WTC11 (cell line): ENCODE measurements at regions not wholly inside any gene's neighbourhood (a gene's known extent, or its start where the extent isn't known, plus 50 kb on each side); places are given as distances from the start of the nearest gene placed in this dataset.

Experiments used
- ATAC-seq: fragments of 200-7000 bp; cut with Tn5 transposase; 2 replicates; pipeline ENCODE4 v1.10.0; 2021; ENCODE audit warnings: mild to moderate bottlenecking, moderate library complexity
- CTCF ChIA-PET: fragments of 300-600 bp; sonication (Branson Sonifier 250); formaldehyde crosslinking; loops from one replicate; lab custom pipeline; 2021; ENCODE audit warnings: antibody characterized with exemption; lab: Charles Lee
- POLR2A ChIA-PET: fragments of 350-600 bp; sonication (Branson Sonifier 250); formaldehyde crosslinking; loops from one replicate; lab custom pipeline; 2021; ENCODE audit warnings: antibody characterized with exemption; lab: Charles Lee
- DNase-seq: peaks from one replicate; pipeline ENCODE4 v3.0.0; 2021; ENCODE audit warnings: low spot score
- H3K27ac Mint-ChIP-seq: 2 replicates; pipeline ENCODE4 v1.8.0; 2021; ENCODE audit warnings: mixed read lengths
- H3K27me3 Mint-ChIP-seq: 2 replicates; pipeline ENCODE4 v1.8.0; 2021; ENCODE audit warnings: low read depth, mild to moderate bottlenecking, moderate library complexity, mixed read lengths
- H3K36me3 Mint-ChIP-seq: 2 replicates; pipeline ENCODE4 v1.8.0; 2021; ENCODE audit warnings: mixed read lengths
- H3K4me1 Mint-ChIP-seq: 2 replicates; pipeline ENCODE4 v1.8.0; 2022; ENCODE audit warnings: mixed read lengths
- H3K4me3 Mint-ChIP-seq: 2 replicates; pipeline ENCODE4 v1.8.0; 2021; ENCODE audit warnings: mild to moderate bottlenecking, moderate library complexity, mixed read lengths
- H3K9me3 Mint-ChIP-seq: 2 replicates; pipeline ENCODE4 v1.8.0; 2021; ENCODE audit warnings: mixed read lengths
- CREM ChIP-seq: sonication (generic); formaldehyde crosslinking; IDR thresholded peaks from 2 replicates; pipeline ENCODE4 v1.8.1; 2022; ENCODE audit warnings: mild to moderate bottlenecking, missing genetic modification reagents, moderate library complexity
- E2F1 ChIP-seq: sonication (generic); formaldehyde crosslinking; IDR thresholded peaks from 2 replicates; pipeline ENCODE4 v1.8.0; 2022; ENCODE audit warnings: mild to moderate bottlenecking, missing genetic modification reagents
- FOXJ3 ChIP-seq: sonication (generic); formaldehyde crosslinking; IDR thresholded peaks from 2 replicates; pipeline ENCODE4 v1.9.0; 2021; ENCODE audit warnings: missing genetic modification reagents, mild to moderate bottlenecking, borderline replicate concordance
- FOXP1 ChIP-seq: sonication (generic); formaldehyde crosslinking; IDR thresholded peaks from 2 replicates; pipeline ENCODE4 v1.8.0; 2022; ENCODE audit warnings: missing genetic modification reagents, mild to moderate bottlenecking, moderate library complexity, borderline replicate concordance
- GTF2I ChIP-seq: fragments of 250-450 bp; sonication (Bioruptor Pico); conservative IDR thresholded peaks from 2 replicates; pipeline ENCODE4 v1.4.0; 2021; ENCODE audit warnings: mild to moderate bottlenecking
- JAZF1 ChIP-seq: fragments of 250-450 bp; sonication (Bioruptor Pico); IDR thresholded peaks from 2 replicates; pipeline ENCODE4 v1.9.0; 2021; ENCODE audit warnings: moderate library complexity, mild to moderate bottlenecking, inconsistent platforms
- NFYB ChIP-seq: sonication (generic); formaldehyde crosslinking; conservative IDR thresholded peaks from 2 replicates; pipeline ENCODE4 v1.8.0; 2022; ENCODE audit warnings: low read depth, missing genetic modification reagents
- PRRX2 ChIP-seq: fragments of 250-450 bp; sonication (Bioruptor Pico); IDR thresholded peaks from 2 replicates; pipeline ENCODE4 v1.8.0; 2021; ENCODE audit warnings: mild to moderate bottlenecking
- RORB ChIP-seq: fragments of 250-450 bp; sonication (Bioruptor Pico); IDR thresholded peaks from 2 replicates; pipeline ENCODE4 v1.9.0; 2021; ENCODE audit warnings: mild to moderate bottlenecking
- TCF7 ChIP-seq: sonication (generic); formaldehyde crosslinking; IDR thresholded peaks from 2 replicates; pipeline ENCODE4 v1.8.0; 2022; ENCODE audit warnings: mild to moderate bottlenecking, low read depth, missing genetic modification reagents, moderate library complexity
- TEAD4 ChIP-seq: sonication (generic); formaldehyde crosslinking; IDR thresholded peaks from 2 replicates; pipeline ENCODE4 v1.8.0; 2022; ENCODE audit warnings: mild to moderate bottlenecking, missing genetic modification reagents
- ZNF425 ChIP-seq: fragments of 250-450 bp; sonication (Bioruptor Pico); conservative IDR thresholded peaks from 2 replicates; pipeline ENCODE4 v1.9.0; 2021; ENCODE audit warnings: mild to moderate bottlenecking
- ZNF671 ChIP-seq: fragments of 250-450 bp; sonication (Bioruptor Pico); IDR thresholded peaks from 2 replicates; pipeline ENCODE4 v1.8.0; 2021; ENCODE audit warnings: mild to moderate bottlenecking
- ZSCAN18 ChIP-seq: fragments of 250-450 bp; sonication (Bioruptor Pico); IDR thresholded peaks from 2 replicates; pipeline ENCODE4 v2.1.2; 2022; ENCODE audit warnings: mild to moderate bottlenecking, moderate library complexity
- TF ChIP-seq, protein P1 (sequence below): sonication (generic); formaldehyde crosslinking; conservative IDR thresholded peaks from 2 replicates; pipeline ENCODE4 v1.8.1; 2023; ENCODE audit warnings: mild to moderate bottlenecking, low read depth, missing genetic modification reagents, moderate library complexity
- TF ChIP-seq, protein P2 (sequence below): fragments of 250-450 bp; sonication (Bioruptor Pico); IDR thresholded peaks from 2 replicates; pipeline ENCODE4 v1.9.0; 2021; ENCODE audit warnings: moderate library complexity, mild to moderate bottlenecking, inconsistent platforms, borderline replicate concordance
- TF ChIP-seq, protein P3 (sequence below): sonication (generic); formaldehyde crosslinking; IDR thresholded peaks from 2 replicates; pipeline ENCODE4 v1.8.1; 2022; ENCODE audit warnings: mild to moderate bottlenecking, missing genetic modification reagents, moderate library complexity, borderline replicate concordance
- TF ChIP-seq, protein P4 (sequence below): sonication (generic); formaldehyde crosslinking; conservative IDR thresholded peaks from 2 replicates; pipeline ENCODE4 v1.8.1; 2022; ENCODE audit warnings: mild to moderate bottlenecking, missing genetic modification reagents
- TF ChIP-seq, protein P5 (sequence below): sonication (generic); formaldehyde crosslinking; IDR thresholded peaks from 2 replicates; pipeline ENCODE4 v1.8.1; 2023; ENCODE audit warnings: mild to moderate bottlenecking, moderate library complexity, missing genetic modification reagents

- ChIA-PET POLR2A (no interaction called here), CTCF (no interaction called here)
- peaks cover 17% of the 10 kb centered on the region for H3K36me3 Mint-ChIP-seq
- DNase-seq = no peak
- H3K4me1 Mint-ChIP-seq = peaks cover 7% of the 10 kb centered on the region
- H3K9me3 Mint-ChIP-seq = peaks cover 30% of the 10 kb centered on the region
- TF ChIP-seq, protein P1, sequence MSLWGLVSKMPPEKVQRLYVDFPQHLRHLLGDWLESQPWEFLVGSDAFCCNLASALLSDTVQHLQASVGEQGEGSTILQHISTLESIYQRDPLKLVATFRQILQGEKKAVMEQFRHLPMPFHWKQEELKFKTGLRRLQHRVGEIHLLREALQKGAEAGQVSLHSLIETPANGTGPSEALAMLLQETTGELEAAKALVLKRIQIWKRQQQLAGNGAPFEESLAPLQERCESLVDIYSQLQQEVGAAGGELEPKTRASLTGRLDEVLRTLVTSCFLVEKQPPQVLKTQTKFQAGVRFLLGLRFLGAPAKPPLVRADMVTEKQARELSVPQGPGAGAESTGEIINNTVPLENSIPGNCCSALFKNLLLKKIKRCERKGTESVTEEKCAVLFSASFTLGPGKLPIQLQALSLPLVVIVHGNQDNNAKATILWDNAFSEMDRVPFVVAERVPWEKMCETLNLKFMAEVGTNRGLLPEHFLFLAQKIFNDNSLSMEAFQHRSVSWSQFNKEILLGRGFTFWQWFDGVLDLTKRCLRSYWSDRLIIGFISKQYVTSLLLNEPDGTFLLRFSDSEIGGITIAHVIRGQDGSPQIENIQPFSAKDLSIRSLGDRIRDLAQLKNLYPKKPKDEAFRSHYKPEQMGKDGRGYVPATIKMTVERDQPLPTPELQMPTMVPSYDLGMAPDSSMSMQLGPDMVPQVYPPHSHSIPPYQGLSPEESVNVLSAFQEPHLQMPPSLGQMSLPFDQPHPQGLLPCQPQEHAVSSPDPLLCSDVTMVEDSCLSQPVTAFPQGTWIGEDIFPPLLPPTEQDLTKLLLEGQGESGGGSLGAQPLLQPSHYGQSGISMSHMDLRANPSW (CRISPR knock-in tag) = no peak
- TF ChIP-seq TCF7 (CRISPR knock-in tag) (no peak), ZSCAN18 (CRISPR knock-in tag) (no peak), FOXJ3 (no peak), NFYB (CRISPR knock-in tag) (no peak), PRRX2 (CRISPR knock-in tag) (no peak), JAZF1 (CRISPR knock-in tag) (no peak), ZNF671 (no peak), E2F1 (CRISPR knock-in tag) (no peak), GTF2I (no peak), FOXP1 (CRISPR knock-in tag) (no peak), TEAD4 (CRISPR knock-in tag) (no peak), CREM (CRISPR knock-in tag) (no peak)
- TF ChIP-seq, protein P2, sequence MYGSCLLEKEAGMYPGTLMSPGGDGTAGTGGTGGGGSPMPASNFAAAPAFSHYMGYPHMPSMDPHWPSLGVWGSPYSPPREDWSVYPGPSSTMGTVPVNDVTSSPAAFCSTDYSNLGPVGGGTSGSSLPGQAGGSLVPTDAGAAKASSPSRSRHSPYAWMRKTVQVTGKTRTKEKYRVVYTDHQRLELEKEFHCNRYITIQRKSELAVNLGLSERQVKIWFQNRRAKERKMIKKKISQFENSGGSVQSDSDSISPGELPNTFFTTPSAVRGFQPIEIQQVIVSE (CRISPR knock-in tag) = no peak
- TF ChIP-seq, protein P3, sequence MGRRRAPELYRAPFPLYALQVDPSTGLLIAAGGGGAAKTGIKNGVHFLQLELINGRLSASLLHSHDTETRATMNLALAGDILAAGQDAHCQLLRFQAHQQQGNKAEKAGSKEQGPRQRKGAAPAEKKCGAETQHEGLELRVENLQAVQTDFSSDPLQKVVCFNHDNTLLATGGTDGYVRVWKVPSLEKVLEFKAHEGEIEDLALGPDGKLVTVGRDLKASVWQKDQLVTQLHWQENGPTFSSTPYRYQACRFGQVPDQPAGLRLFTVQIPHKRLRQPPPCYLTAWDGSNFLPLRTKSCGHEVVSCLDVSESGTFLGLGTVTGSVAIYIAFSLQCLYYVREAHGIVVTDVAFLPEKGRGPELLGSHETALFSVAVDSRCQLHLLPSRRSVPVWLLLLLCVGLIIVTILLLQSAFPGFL = no peak
- TF ChIP-seq, protein P4, sequence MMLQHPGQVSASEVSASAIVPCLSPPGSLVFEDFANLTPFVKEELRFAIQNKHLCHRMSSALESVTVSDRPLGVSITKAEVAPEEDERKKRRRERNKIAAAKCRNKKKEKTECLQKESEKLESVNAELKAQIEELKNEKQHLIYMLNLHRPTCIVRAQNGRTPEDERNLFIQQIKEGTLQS (CRISPR knock-in tag) = no peak
- TF ChIP-seq, protein P5, sequence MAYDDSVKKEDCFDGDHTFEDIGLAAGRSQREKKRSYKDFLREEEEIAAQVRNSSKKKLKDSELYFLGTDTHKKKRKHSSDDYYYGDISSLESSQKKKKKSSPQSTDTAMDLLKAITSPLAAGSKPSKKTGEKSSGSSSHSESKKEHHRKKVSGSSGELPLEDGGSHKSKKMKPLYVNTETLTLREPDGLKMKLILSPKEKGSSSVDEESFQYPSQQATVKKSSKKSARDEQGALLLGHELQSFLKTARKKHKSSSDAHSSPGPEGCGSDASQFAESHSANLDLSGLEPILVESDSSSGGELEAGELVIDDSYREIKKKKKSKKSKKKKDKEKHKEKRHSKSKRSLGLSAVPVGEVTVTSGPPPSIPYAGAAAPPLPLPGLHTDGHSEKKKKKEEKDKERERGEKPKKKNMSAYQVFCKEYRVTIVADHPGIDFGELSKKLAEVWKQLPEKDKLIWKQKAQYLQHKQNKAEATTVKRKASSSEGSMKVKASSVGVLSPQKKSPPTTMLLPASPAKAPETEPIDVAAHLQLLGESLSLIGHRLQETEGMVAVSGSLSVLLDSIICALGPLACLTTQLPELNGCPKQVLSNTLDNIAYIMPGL = no peak
- no peaks in the 10 kb centered on the region for H3K27me3 Mint-ChIP-seq
- no peak overlapping the region for H3K4me3 Mint-ChIP-seq
- no peak for ATAC-seq
- H3K27ac Mint-ChIP-seq = no peak overlapping the region
Measured at GRCh38 chr3:117091676-117092075, 382.1 kb downstream of the TUSC7 start.

GRCh38 chr3:117096549-117096948 lies 387.0 kb downstream of the TUSC7 start:
- CTCF ChIA-PET = no interaction called here
- H3K9me3 Mint-ChIP-seq = peaks cover 7% of the 10 kb centered on the region

More at GRCh38 chr3:117096549-117096948, 387.0 kb downstream of the TUSC7 start:
- TF ChIP-seq ZNF425 (CRISPR knock-in tag) (no peak), RORB (CRISPR knock-in tag) (no peak)
- Mint-ChIP-seq H3K27ac (no peak overlapping the region), H3K4me3 (no peak overlapping the region), H3K4me1 (peaks cover 5% of the 10 kb centered on the region), H3K27me3 (no peaks in the 10 kb centered on the region), H3K36me3 (no peaks in the 10 kb centered on the region; the same call in 1 of the 2 replicates)
- DNase-seq (no peak), ATAC-seq (no peak)
- POLR2A ChIA-PET = no interaction called here
